ENCODE measurements at regions not wholly inside any gene's neighbourhood (a gene's known extent, or its start where the extent isn't known, plus 50 kb on each side); places are given as distances from the start of the nearest gene placed in this dataset.

DNA sequence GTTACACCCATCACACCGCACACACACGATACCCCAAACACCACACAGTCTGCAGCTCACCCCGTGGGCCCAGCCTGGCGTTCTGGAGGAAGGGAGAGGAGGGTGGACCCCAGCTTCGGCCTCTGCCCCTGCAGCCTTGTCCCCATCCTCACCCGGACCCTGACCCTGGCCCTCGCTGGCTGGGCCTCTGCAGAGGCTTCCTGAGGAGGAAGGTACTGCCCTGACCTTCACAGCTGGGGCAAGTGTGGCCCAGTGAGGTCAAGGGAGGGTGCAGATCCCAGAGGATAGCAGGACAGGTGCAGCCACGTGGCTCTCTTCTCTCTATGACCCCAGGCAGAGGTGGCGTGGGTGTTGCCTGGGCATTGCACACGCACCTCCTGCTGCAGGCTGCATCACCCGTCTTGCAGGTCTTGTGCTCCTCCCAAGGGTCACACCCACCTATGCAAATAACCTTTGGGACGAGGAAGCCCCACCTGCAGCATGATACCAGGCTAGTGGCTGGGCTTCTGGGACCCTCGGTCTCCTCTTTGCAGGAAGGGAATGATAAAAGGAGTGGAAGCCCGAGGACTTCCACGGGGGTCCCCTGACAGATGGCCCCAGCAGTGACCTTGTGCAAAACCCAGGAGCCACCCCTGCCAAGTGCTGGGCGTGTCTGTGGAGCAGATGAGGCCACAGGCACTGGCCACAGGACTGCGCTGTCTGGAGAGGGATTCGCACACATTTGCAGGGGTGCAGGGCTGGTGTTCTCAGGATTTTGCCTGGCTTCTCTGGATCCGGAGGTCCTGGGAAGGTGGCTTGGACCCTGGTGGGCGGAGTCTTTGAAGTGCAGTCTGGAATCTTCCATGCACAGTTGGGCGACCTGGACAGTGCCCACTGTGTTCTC is 1241.5 kb downstream of the BRD1 start:
- DNase-seq: no peak

DNA sequence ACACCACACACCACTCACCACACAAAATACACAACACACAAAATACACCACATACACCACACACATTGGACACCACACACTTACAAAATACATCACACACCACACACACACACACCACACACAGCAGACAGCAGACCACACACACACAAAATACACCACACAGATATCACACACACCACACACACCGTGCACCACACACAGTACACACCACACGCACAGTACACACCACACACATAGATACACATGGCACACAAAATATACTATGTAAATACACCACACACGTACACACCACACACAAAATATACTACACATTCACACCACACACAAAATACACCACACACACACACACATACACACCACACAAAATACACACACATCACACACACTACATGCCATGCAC is 1243.5 kb downstream of the BRD1 start:
- no peak for DNase-seq

- no peak for DNase-seq
Measured at GRCh38 chr22:48581796-48582469, 1245.7 kb downstream of the BRD1 start.

DNA sequence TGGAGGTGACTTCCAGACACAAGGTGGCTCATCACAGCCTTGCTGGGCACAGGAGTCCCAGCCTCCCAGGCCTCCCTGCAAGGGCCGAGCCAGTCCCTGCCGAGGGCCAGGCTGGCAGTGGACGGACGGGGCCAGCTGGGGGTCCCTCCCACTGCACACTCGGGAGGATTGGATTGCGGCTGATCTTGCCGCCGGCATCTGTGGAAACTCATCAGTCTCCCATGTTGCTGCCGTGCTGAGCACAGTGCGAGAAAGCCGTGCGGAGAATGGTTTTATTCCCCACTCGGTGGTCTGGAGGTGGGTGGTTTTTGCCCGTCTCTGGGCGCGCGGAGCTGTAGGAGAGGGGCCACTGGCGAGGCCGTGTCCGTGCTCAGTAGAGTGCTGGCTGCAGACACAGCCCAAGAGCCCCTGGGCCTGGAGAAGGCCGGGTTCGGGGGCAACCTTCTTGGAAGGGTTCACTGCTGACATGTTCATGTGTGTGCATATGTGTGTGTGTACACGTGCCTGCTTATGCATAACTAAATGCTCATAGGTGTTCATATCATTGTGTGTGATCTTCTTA is 1246.4 kb downstream of the BRD1 start:
- no peak for DNase-seq

- DNase-seq: no peak
Measured at GRCh38 chr22:48580481-48580970, 1247.1 kb downstream of the BRD1 start.

- no peak for DNase-seq
Measured at GRCh38 chr22:48579928-48580309, 1247.8 kb downstream of the BRD1 start.

GRCh38 chr22:48579043-48579927 is 1248.4 kb downstream of the BRD1 start:
- DNase-seq: no peak

DNA sequence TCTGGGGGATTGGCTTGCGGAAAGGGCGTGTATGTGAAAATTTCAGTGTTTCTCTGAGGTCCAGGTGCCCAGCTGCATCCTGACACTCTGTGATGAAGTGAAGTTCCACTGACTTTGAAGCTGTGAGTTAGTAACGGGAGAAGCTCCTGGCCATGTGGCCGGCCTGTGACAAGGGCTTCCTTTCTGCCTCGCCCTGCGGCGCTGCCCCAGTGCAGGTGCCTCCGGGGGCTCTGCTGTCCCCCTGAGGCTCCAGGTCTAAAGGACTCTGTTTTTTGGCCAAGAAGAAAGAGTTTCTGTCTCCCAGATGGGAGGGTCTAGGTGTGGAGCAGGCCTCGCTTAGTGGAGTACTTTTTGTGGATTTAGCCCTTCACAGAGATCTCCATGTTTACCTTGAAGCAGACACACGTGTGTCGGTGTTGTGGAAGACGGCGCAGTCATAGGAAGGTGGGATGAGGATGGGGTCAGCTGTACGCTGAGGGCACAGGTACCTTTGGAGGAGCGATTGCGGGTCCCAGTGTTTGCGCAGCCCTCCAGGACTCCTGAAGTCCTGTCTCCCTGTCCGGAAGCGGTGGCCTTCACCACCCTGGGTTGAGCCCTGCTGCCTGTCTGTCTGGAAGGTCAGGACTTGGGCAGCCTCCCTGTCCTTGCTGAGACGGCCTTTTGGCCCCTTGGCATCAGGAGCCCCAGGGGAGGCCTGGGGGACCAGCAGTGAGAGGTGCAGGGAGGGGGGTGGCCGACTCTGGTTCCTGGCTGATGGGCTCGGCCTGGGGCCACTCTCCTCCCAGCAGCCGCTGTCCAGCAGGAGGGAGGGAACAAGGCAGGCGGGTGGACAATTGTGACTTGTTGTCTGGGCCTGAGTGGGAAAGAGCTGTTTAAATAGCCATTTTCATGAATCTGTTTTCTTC is 1249.3 kb downstream of the BRD1 start:
- peak; percentile 75 for DNase-seq

DNA sequence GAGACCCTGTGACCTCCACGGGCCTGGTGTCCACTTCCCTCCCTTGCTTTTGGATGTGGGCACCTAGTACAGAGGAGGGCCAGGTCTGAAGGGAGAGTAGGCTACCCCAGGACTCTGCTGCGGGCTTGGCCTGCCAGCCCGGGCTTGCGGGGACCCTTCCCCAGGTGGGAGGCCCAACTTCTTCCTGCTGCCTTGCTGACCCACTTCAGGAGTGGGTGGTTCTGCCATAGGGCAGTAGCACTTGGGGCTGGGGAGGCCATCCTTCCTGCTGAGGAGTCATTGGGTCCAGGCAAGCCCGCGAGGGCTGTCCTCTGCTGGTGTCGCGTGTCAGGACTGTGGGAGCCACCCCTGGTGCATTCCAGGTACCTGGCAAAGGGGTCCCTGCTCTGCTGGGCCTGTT is 1250.0 kb downstream of the BRD1 start:
- no peak for DNase-seq

DNA sequence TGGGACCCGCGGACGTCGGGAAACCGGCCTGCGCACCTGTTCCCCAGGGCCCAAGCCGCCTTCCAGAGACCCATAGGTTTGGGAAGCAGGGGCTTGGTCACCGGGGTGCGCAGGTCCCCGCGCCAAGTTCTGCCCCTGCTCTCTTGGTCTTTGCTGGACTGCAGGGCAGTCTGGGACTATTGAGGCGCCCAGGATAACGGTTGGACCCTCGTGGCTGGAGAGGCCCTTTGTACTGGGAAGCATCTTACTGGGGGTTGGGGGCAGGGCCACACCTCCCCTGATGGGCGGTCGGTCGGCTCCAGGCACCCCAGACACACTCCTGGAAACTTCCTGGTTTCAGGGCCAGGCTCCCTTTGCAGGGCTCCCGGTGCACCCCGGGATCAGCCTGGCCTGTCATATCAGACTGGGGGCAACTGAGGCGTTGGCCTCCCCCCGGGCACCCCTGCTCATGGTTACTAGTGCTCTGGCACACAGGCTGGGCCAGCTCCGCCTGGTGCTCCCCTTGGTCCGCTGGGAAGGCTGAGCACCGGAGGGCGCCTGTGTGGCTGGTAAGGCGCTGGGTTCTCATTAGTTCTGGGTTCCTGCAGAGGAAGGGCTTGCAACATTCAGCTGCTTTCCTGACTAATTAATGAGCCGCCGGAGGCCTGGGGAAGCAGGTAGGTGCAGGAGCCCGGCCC is 1250.5 kb downstream of the BRD1 start:
- no peak for DNase-seq

GRCh38 chr22:48576333-48577013 is 1251.2 kb downstream of the BRD1 start:
- DNase-seq: peak; percentile 56

DNA sequence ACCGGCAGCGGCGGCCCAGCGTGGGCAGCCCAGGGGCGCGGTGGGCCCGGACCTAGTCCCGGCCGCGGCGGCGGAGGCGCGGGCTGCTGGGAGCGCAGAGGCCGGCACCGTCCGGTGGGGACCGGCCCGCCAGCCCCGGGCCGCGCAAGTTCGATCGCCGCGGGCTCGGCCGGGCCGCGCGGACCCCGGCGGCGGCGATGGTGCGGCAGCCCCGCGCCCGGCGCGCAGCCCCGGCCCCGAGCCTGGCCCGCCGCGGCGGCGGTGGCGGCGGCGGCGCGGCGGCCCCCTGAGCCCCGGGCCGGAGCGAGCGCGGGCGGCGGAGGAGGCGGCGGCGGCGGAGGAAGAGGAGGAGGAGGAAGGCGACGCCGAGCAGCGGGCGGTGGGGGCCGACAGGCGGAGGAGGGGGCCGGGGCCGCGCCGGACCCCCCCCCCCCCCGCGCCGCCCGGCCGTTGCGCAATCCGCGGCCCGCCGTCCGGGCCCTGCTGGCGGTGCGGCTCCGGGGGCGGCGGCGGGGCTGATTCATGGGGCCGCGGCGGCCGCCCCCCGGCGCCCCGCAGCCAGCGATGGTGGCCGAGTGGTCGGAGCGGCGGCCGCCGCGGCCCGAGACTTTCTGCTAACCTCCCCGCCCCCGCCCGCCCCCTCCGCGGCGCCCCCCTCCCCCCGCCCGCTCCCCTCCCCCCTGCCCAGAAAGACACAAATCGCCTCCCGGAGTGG is 1251.9 kb downstream of the BRD1 start:
- DNase-seq: no peak

DNA sequence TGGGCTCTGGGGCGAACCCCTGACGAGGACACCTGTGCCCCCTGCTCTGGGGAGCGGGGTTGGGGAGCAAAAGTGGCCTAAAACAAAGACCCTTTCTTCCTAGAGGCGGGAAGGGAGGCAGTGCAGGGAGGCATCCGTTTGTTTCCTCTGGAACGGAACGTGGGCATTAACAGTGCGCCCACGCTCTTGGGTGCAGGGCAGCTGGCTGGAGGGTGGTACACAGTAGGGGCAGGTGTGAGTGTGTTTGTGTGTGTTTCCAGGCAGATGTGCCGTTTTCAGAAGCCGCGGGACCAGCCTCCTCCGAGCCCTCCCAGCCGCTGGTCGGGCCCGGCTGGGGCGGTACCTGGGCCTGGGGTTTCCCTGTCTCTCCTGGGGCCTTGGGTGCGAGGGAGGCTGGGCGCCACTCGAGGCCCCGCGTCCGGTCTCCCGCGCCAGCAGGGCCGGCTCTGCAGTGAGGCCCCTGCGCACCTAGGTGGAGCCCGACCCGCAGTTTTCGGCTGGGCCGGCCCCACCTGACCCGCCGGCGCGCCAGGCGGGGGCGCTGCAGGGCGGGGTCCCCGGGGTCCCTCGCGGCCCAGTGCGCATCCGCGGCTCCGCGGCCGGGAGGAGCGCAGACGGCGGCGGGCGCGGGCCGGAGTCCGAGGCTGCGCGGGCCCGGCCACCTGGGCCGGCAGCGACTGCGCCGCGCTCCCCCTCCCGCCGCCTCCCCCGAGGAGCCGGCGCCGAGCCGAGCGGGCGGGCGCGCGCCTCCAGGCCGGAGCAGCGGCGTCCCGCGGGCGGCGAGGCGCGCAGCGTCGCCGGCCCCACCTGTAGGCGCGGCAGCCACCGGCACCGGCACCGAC is 1252.7 kb downstream of the BRD1 start:
- peak; percentile 69 for DNase-seq

- DNase-seq: no peak
Measured at GRCh38 chr22:48573766-48574165, 1253.9 kb downstream of the BRD1 start.

- DNase-seq: no peak
Measured at GRCh38 chr22:48572951-48573350, 1254.7 kb downstream of the BRD1 start.

GRCh38 chr22:48570912-48571311 is 1256.8 kb downstream of the BRD1 start:
- no peak for DNase-seq

DNA sequence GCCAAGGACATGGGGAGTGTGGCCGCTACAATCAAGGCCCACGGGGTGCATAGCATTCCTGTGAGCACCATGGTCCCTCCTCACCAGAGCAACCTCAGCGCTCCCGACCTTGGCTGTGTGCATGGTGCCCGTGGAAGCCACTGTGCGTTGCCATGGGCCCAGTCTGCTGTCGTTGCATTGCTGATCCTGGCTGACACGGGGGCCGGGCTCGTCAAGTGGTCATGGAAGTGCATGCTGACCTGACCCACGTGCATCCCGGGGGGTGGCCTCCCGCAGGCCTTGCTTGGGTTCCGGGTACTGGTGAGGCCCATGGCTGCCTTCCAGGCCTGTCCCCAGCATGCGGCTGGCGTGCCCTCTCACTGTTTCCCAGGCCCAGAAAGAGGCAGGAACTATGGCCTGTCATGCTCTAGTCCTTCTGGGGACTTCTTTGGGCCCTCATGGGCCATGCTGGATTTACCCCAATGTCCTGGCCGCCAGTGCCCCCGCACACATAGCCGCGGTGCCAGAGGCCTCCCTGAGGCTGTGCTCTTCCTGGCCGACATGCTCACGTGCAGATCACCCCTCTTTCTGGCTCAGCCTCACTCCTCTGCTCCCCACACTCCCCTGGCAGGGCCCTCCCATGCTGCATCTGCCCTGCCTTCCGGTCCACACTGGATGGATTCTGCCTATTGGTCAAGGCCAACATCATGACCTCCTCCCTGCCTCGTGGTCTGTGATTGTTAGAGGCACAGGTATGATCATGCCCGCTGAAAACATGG is 1258.0 kb downstream of the BRD1 start:
- DNase-seq: no peak

DNA sequence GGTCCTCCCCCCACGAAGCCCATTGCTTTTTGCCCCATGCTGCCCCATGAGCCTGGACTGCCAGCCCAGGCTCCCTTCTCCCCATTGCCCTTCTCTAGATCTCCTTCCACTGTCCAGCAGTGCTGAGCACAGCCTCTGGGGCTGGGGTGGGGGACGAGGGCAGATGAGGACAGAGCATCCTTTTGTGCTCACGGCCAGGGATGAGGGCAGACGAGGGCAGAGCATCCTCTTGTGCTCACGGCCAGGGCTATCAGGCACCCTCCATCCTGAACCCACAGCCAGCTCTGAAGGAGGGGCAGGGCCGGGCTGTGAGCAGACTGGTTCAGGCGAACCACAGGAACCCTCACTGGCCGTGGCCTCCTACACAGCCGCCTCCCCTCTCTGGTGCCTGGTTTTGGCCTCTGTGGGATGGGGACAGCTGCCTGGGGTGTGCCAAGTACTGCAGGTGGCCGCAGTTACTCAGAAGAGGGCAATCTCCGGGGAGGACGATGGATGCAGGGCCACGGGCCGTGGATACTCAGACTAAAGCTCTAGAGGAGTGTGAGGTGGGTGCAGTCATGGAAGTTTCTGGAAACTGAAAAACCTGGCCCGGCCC is 1258.8 kb downstream of the BRD1 start:
- DNase-seq: peak; percentile 64
